ENCODE measurements at regions not wholly inside any gene's neighbourhood (a gene's known extent, or its start where the extent isn't known, plus 50 kb on each side); places are given as distances from the start of the nearest gene placed in this dataset.

- Histone ChIP-seq H3K79me2 (ENCODE audit: low read length) (no peaks in the 10 kb centered on the region), H3K9ac (ENCODE audit: low read length) (no peak overlapping the region), H3K27ac (ENCODE audit: low read length) (no peak overlapping the region), H3K4me3 (ENCODE audit: low read length) (no peak overlapping the region), H4K20me1 (ENCODE audit: insufficient read depth, low read length) (no peaks in the 10 kb centered on the region), H3F3A (ENCODE audit: insufficient read depth, low read length) (no peaks in the 10 kb centered on the region), H3K4me1 (ENCODE audit: low read length) (no peaks in the 10 kb centered on the region), H2AFZ (ENCODE audit: low read length) (no peak overlapping the region), H3K9me3 (replicated peaks; ENCODE audit: insufficient read depth, low read length) (no peaks in the 10 kb centered on the region), H3K36me3 (replicated peaks; ENCODE audit: insufficient read depth, low read length) (no peaks in the 10 kb centered on the region), H3K9me2 (replicated peaks; ENCODE audit: insufficient read depth, low read length) (no peaks in the 10 kb centered on the region), H3K27me3 (replicated peaks; ENCODE audit: insufficient read depth, low read length) (no peaks in the 10 kb centered on the region), H3K4me2 (ENCODE audit: low read depth, low read length) (no peak overlapping the region)
- DNase-seq = no peak
- no peak for TF ChIP-seq EZH2phosphoT487 (IDR thresholded peaks at IDR 0.05; ENCODE audit: low read length)
- no peak for TF ChIP-seq CTCF (IDR thresholded peaks at IDR 0.05; ENCODE audit: low read length)
- TF ChIP-seq EZH2 (optimal IDR thresholded peaks at IDR 0.05; ENCODE audit: low read depth, low read length) = no peak
Observed at GRCh38 chr6:3593161-3593560, 136.3 kb upstream of the SLC22A23 start.

- H2AFZ ChIP-seq (ENCODE audit: low read length) = no peak overlapping the region
- H3K9me3 ChIP-seq (replicated peaks; ENCODE audit: insufficient read depth, low read length) = no peaks in the 10 kb centered on the region
- no peaks in the 10 kb centered on the region for H3K9me2 ChIP-seq (replicated peaks; ENCODE audit: insufficient read depth, low read length)
- no peaks in the 10 kb centered on the region for H3F3A ChIP-seq (ENCODE audit: insufficient read depth, low read length)
- DNase-seq = no peak
- H3K27me3 ChIP-seq (replicated peaks; ENCODE audit: insufficient read depth, low read length) = no peaks in the 10 kb centered on the region
- H3K27ac ChIP-seq (ENCODE audit: low read length) = no peak overlapping the region
- H3K36me3 ChIP-seq (replicated peaks; ENCODE audit: insufficient read depth, low read length) = no peaks in the 10 kb centered on the region
- H3K9ac ChIP-seq (ENCODE audit: low read length) = no peak overlapping the region
- H3K4me2 ChIP-seq (ENCODE audit: low read depth, low read length) = no peak overlapping the region
- no peaks in the 10 kb centered on the region for H4K20me1 ChIP-seq (ENCODE audit: insufficient read depth, low read length)
- H3K79me2 ChIP-seq (ENCODE audit: low read length) = no peaks in the 10 kb centered on the region
- TF ChIP-seq CTCF (IDR thresholded peaks at IDR 0.05; ENCODE audit: low read length) (no peak), EZH2 (optimal IDR thresholded peaks at IDR 0.05; ENCODE audit: low read depth, low read length) (no peak), EZH2phosphoT487 (IDR thresholded peaks at IDR 0.05; ENCODE audit: low read length) (no peak)
- no peaks in the 10 kb centered on the region for H3K4me1 ChIP-seq (ENCODE audit: low read length)
- H3K4me3 ChIP-seq (ENCODE audit: low read length) = no peak overlapping the region
Observed at GRCh38 chr6:3592371-3592941, 135.6 kb upstream of the SLC22A23 start.

GRCh38 chr6:3591970-3592369 is 135.1 kb upstream of the SLC22A23 start:
- H3K9me3 ChIP-seq (replicated peaks; ENCODE audit: insufficient read depth, low read length) = no peaks in the 10 kb centered on the region
- no peaks in the 10 kb centered on the region for H4K20me1 ChIP-seq (ENCODE audit: insufficient read depth, low read length)
- H2AFZ ChIP-seq (ENCODE audit: low read length) = no peak overlapping the region
- no peaks in the 10 kb centered on the region for H3K79me2 ChIP-seq (ENCODE audit: low read length)
- no peaks in the 10 kb centered on the region for H3K36me3 ChIP-seq (replicated peaks; ENCODE audit: insufficient read depth, low read length)
- no peaks in the 10 kb centered on the region for H3F3A ChIP-seq (ENCODE audit: insufficient read depth, low read length)
- no peaks in the 10 kb centered on the region for H3K4me1 ChIP-seq (ENCODE audit: low read length)
- no peak overlapping the region for H3K9ac ChIP-seq (ENCODE audit: low read length)
- no peak overlapping the region for H3K4me2 ChIP-seq (ENCODE audit: low read depth, low read length)
- no peak for TF ChIP-seq EZH2 (optimal IDR thresholded peaks at IDR 0.05; ENCODE audit: low read depth, low read length)
- TF ChIP-seq CTCF (IDR thresholded peaks at IDR 0.05; ENCODE audit: low read length) = no peak
- TF ChIP-seq EZH2phosphoT487 (IDR thresholded peaks at IDR 0.05; ENCODE audit: low read length) = no peak
- no peak overlapping the region for H3K4me3 ChIP-seq (ENCODE audit: low read length)
- no peaks in the 10 kb centered on the region for H3K27me3 ChIP-seq (replicated peaks; ENCODE audit: insufficient read depth, low read length)
- DNase-seq = no peak
- no peak overlapping the region for H3K27ac ChIP-seq (ENCODE audit: low read length)
- H3K9me2 ChIP-seq (replicated peaks; ENCODE audit: insufficient read depth, low read length) = no peaks in the 10 kb centered on the region
